ELR (cell line): ENCODE measurements at regions not wholly inside any gene's neighbourhood (a gene's known extent, or its start where the extent isn't known, plus 50 kb on each side); places are given as distances from the start of the nearest gene placed in this dataset.
"Not testable (repeated sequence)": the region's sequence is repeated elsewhere in the genome, so short reads cannot be mapped to it uniquely, and the experiment has no call there.

Experiments used
- DNase-seq: peaks from one replicate; pipeline ENCODE4 v3.0.0-alpha.2; 2015; ENCODE audit warnings: low read depth

DNA sequence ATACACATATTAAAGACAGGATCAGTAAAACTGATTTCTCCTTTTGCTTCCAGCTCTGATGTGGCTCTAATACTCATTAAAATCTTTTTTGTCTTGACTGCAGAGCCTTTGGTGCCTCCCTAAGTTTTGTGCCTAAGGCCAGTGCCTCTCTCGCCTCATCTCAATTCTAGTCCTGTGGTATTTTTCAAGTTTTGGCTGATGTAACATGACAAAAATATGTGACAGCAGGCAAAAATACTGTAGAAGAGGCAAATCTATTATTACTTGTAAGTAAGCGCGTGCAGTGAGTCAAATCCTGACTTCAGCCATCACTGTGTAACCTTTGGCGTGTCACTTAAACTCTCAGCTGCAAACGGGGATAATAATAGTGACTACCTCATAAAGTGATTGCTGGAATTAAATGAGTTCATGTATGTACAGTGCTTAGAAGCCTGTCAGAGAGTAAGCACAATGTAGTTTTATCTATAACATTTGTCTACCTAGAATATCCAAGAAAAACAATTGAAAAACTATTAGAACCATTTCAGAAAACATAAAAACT lies 74.0 kb downstream of the MAB21L3 start:
- no peak for DNase-seq

- no peak for DNase-seq
Measured at GRCh38 chr1:116189481-116189880, 78.3 kb downstream of the MAB21L3 start.

GRCh38 chr1:116191294-116191693 lies 80.1 kb downstream of the MAB21L3 start:
- no peak for DNase-seq

DNA sequence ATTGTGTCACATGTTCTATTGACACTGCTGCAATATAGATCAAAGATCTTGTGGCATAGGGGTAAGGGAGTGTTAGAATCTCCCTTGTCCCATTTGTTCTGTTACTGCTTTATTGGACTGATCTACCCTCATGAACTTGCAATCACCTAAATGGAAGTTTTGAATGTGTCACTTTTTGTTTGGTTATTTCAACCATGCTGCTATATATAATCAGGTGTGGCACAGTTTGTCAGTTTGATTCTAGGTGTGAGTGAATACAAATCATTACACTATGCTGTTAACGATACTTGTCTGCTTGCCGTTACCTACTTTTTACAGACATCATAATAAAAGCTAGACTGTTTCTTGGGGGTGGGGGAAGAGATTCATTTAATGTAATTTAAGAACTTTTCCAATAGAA lies 82.6 kb downstream of the MAB21L3 start:
- no peak for DNase-seq

- DNase-seq: no peak
Measured at GRCh38 chr1:116194568-116194967, 83.4 kb downstream of the MAB21L3 start.

- DNase-seq: no peak
Measured at GRCh38 chr1:116195077-116195868, 84.1 kb downstream of the MAB21L3 start.

DNA sequence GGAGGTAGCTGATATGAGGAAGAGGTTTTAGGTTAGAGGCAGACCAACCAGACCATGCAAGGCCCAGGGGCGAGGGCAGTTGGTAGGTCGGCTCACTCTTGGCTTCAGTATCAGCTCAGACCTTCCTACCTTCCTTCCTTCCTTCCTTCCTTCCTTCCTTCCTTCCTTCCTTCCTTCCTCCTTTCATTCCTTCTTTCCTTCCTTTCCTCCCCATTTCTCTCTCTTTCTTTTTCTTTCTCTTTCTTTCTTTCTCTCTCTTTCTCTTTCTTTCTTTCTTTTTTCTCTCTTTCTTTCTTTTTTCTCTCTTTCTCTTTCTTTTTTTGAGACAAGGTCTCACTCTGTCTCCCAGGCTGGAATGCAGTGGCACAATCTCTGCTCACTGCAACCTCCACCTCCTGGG lies 89.1 kb downstream of the MAB21L3 start:
- DNase-seq: not testable (repeated sequence)

GRCh38 chr1:116201911-116202310 lies 90.7 kb downstream of the MAB21L3 start:
- no peak for DNase-seq

GRCh38 chr1:116203181-116203723 lies 92.1 kb downstream of the MAB21L3 start:
- DNase-seq: peak; percentile 5

DNA sequence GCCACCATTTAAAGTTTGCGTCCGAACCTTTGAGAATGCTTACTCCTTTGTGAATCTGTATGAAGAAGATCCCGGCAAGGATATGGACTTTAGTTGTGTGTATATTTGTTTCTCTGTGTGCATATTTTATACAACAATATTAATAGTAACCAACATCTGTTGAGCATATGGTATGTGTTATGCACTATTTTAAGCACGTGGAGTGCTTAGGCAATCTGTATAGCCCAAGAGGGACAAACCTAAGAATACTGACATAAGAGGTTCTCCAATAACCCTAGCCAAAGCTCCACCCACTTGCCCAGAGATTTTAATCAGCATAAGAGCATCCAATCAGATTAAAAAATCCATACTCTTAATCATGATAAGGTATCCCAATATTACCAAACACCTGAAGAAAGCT lies 92.7 kb downstream of the MAB21L3 start:
- DNase-seq: no peak

- DNase-seq: no peak
Measured at GRCh38 chr1:116205941-116206679, 94.9 kb downstream of the MAB21L3 start.

GRCh38 chr1:116207126-116207735 lies 96.0 kb downstream of the MAB21L3 start:
- DNase-seq: no peak

DNA sequence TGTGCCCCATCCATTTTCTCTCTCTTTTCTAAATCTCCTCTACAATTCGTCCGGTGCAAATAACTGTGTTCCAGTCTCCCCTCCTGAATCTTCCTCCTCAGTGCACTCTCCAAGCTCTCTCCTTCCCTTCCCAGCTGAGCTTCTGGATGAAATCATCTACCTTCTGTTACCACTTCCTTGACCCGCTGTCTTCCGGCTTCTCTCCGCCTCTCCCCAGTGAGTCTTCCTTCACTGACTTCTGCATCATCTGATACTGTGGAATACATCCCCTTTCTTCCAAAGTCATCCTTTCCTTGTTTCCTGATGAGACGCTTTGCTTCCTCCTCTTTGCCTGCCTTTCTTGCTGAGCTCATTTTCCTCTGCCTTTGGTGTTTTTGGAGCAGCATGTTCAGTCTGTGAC lies 96.9 kb downstream of the MAB21L3 start:
- DNase-seq: no peak

- DNase-seq: no peak
Measured at GRCh38 chr1:116211294-116211693, 100.1 kb downstream of the MAB21L3 start.

GRCh38 chr1:116218922-116219321 lies 107.7 kb downstream of the MAB21L3 start:
- no peak for DNase-seq

GRCh38 chr1:116219651-116220434 lies 108.6 kb downstream of the MAB21L3 start:
- no peak for DNase-seq

DNA sequence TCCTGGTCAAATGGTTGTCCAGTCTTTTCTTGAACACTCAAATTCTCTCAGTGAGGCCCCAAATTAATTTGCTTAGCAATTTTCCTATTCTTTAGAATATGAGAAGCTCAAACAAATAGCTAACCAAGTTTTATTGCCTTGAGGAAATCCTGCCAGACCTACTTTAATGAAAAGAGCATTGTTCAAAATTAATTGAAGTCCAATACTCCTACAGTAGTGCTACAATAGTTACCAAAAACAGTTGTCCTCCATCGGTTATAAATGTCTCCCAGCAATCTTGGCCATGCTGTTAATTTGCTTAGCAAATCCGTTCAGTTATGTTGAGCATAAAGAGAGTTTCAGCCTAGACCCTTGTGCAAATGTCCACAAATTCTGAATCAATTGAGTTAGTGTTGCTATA lies 112.9 kb downstream of the MAB21L3 start:
- no peak for DNase-seq

DNA sequence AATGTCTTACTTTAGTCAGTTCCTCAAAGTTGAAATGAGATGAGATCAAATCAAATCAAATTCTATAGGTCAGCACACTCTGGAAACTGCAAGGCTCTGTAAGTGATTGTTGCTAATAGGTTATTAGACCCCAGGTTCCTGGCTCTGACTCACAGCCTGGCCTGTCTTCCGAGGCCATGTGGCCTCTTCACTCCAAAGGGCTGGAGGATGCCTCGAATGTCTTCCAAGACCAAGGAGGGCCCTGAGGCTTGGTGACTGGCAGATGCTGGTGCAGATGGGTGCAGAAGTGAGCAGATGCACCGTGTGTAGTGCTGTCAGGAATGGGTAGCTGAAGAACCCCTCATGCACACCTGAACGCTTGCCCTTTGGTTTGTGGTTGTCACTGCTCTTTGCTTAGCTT lies 113.4 kb downstream of the MAB21L3 start:
- no peak for DNase-seq

- no peak for DNase-seq
Measured at GRCh38 chr1:116226017-116226416, 114.8 kb downstream of the MAB21L3 start.

GRCh38 chr1:116228511-116228910 lies 117.3 kb downstream of the MAB21L3 start:
- no peak for DNase-seq

DNA sequence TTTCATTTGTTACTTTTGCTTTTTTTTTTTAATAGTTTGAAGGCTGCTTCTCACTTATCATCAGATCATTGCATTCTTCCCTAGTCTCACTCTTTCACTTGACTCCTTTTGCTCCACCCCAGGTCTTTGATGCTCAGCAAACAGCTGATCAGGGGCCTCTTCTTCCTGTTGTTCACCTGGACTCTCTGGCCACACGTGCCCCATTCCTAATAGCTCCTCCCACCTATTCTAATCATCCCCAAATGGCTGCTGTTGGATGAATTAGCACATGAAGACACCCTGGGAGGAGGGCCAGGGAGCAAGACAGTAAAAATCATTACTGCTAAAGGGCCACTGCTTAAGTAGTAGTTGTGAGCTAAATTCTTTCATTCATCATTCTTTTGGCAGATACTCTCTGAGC lies 119.5 kb downstream of the MAB21L3 start:
- DNase-seq: no peak

DNA sequence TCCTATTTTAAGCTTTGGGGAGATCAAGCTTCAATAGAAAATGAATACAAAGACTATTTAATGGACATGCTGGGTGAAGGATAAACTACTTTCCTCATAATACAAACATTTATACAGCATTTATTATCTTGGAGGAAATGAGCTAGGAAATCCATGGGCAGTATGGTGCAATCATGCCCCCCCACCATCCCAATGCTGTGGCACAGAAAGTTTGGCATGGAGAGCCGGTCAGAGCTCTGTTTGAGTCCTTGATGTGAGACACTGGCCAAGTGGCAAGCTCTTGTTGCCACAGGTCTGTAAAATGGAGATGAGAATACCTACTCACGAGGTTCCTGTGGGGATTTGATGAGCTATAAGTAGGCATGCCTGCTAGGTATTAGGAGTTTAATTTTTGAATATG lies 120.6 kb downstream of the MAB21L3 start:
- DNase-seq: no peak
